ENCODE measurements at regions not wholly inside any gene's neighbourhood (a gene's known extent, or its start where the extent isn't known, plus 50 kb on each side); places are given as distances from the start of the nearest gene placed in this dataset.

GRCh38 chr4:108342325-108342970 is 173.7 kb upstream of the LEF1 start:
- no peak for DNase-seq (ENCODE audit: insufficient read length, low spot score)
- no peak for TF ChIP-seq POLR2AphosphoS5 (IDR thresholded peaks at IDR 0.05; ENCODE audit: low read depth, low read length)
- TF ChIP-seq TAF1 (IDR thresholded peaks at IDR 0.05; ENCODE audit: low read depth, low read length) = no peak
- no peak for TF ChIP-seq POLR2A (IDR thresholded peaks at IDR 0.05; ENCODE audit: low read depth, low read length)
- TF ChIP-seq PAX5 (IDR thresholded peaks at IDR 0.05; ENCODE audit: insufficient read depth, low read length, severe bottlenecking) = no peak
- TF ChIP-seq POU2F2 (IDR thresholded peaks at IDR 0.05; ENCODE audit: low read depth, low read length) = no peak
- TF ChIP-seq SPI1 (IDR thresholded peaks at IDR 0.05; ENCODE audit: low read depth, low read length) = no peak
- no peak for FAIRE-seq

GRCh38 chr4:108337923-108338322 is 169.2 kb upstream of the LEF1 start:
- DNase-seq (ENCODE audit: insufficient read length, low spot score) (no peak), FAIRE-seq (no peak)
- TF ChIP-seq POLR2A (IDR thresholded peaks at IDR 0.05; ENCODE audit: low read depth, low read length) (no peak), POLR2AphosphoS5 (IDR thresholded peaks at IDR 0.05; ENCODE audit: low read depth, low read length) (no peak), PAX5 (IDR thresholded peaks at IDR 0.05; ENCODE audit: insufficient read depth, low read length, severe bottlenecking) (no peak), TAF1 (IDR thresholded peaks at IDR 0.05; ENCODE audit: low read depth, low read length) (no peak), SPI1 (IDR thresholded peaks at IDR 0.05; ENCODE audit: low read depth, low read length) (no peak), POU2F2 (IDR thresholded peaks at IDR 0.05; ENCODE audit: low read depth, low read length) (no peak)

GRCh38 chr4:108336076-108336475 is 167.3 kb upstream of the LEF1 start:
- DNase-seq (ENCODE audit: insufficient read length, low spot score) (no peak), FAIRE-seq (no peak)
- TF ChIP-seq POLR2A (IDR thresholded peaks at IDR 0.05; ENCODE audit: low read depth, low read length) (no peak), POLR2AphosphoS5 (IDR thresholded peaks at IDR 0.05; ENCODE audit: low read depth, low read length) (no peak), PAX5 (IDR thresholded peaks at IDR 0.05; ENCODE audit: insufficient read depth, low read length, severe bottlenecking) (no peak), SPI1 (IDR thresholded peaks at IDR 0.05; ENCODE audit: low read depth, low read length) (no peak), POU2F2 (IDR thresholded peaks at IDR 0.05; ENCODE audit: low read depth, low read length) (no peak), TAF1 (IDR thresholded peaks at IDR 0.05; ENCODE audit: low read depth, low read length) (no peak)

- no peak for FAIRE-seq
- no peak for TF ChIP-seq SPI1 (IDR thresholded peaks at IDR 0.05; ENCODE audit: low read depth, low read length)
- no peak for TF ChIP-seq PAX5 (IDR thresholded peaks at IDR 0.05; ENCODE audit: insufficient read depth, low read length, severe bottlenecking)
- no peak for TF ChIP-seq TAF1 (IDR thresholded peaks at IDR 0.05; ENCODE audit: low read depth, low read length)
- no peak for TF ChIP-seq POLR2A (IDR thresholded peaks at IDR 0.05; ENCODE audit: low read depth, low read length)
- TF ChIP-seq POU2F2 (IDR thresholded peaks at IDR 0.05; ENCODE audit: low read depth, low read length) = no peak
- TF ChIP-seq POLR2AphosphoS5 (IDR thresholded peaks at IDR 0.05; ENCODE audit: low read depth, low read length) = no peak
Measured at GRCh38 chr4:108335081-108335480, 166.3 kb upstream of the LEF1 start.

DNA sequence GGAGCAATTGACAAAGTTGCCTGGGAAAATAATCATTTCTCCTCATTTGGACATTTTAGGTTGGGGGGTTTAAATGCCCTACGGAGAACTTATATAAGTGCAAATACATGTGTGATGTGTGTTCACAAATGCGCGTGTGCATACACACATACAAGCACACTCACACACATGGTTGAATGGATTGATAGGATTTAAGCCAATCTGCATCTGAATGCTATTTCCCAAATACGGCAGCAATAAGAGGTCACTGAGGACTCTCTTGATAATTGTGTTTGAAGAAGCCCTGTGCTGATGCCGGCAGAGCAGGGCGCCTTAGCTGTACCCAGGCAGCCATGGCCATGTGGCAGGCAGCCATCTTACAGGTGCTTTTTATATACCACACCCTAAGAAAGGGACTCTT is 165.3 kb upstream of the LEF1 start:
- no peak for TF ChIP-seq TAF1 (IDR thresholded peaks at IDR 0.05; ENCODE audit: low read depth, low read length)
- no peak for TF ChIP-seq SPI1 (IDR thresholded peaks at IDR 0.05; ENCODE audit: low read depth, low read length)
- TF ChIP-seq POU2F2 (IDR thresholded peaks at IDR 0.05; ENCODE audit: low read depth, low read length) = no peak
- no peak for TF ChIP-seq PAX5 (IDR thresholded peaks at IDR 0.05; ENCODE audit: insufficient read depth, low read length, severe bottlenecking)
- no peak for TF ChIP-seq POLR2AphosphoS5 (IDR thresholded peaks at IDR 0.05; ENCODE audit: low read depth, low read length)
- no peak for TF ChIP-seq POLR2A (IDR thresholded peaks at IDR 0.05; ENCODE audit: low read depth, low read length)
- FAIRE-seq (no peak), DNase-seq (ENCODE audit: insufficient read length, low spot score) (no peak)

More at GRCh38 chr4:108335081-108335480, 166.3 kb upstream of the LEF1 start:
- no peak for DNase-seq (ENCODE audit: insufficient read length, low spot score)

DNA sequence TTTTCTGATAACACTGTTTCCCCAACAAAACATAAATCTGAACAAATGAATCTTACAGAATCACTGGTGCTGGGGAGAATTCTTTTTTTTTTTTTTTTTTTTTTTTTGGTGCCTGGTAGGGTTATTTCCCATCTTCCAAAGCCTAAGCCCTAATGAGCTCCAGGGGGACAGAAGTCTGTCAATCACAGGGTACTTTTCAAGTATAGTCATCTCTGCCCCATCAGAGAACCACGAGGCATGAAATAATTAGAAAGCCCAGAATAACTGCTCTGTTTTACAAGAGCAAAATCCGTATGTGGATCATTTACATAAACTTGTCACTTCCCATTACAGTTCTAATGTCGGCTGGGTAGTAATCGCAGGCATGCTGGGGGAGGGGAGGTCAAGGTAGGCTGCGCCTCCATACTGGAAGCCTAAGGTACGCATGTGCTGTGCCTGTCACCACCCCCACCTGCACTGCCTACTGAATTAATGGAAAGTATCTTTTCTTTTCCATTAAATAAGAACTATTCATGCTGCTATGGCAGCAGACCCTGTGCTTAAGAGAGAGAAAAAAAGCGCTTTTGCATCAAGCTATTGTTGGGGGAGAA is 164.7 kb upstream of the LEF1 start:
- no peak for TF ChIP-seq PAX5 (IDR thresholded peaks at IDR 0.05; ENCODE audit: insufficient read depth, low read length, severe bottlenecking)
- TF ChIP-seq POLR2AphosphoS5 (IDR thresholded peaks at IDR 0.05; ENCODE audit: low read depth, low read length) = no peak
- no peak for TF ChIP-seq TAF1 (IDR thresholded peaks at IDR 0.05; ENCODE audit: low read depth, low read length)
- DNase-seq (ENCODE audit: insufficient read length, low spot score) (no peak), FAIRE-seq (no peak)

GRCh38 chr4:108331905-108332632 is 163.3 kb upstream of the LEF1 start:
- TF ChIP-seq PAX5 (IDR thresholded peaks at IDR 0.05; ENCODE audit: insufficient read depth, low read length, severe bottlenecking) (no peak), POU2F2 (IDR thresholded peaks at IDR 0.05; ENCODE audit: low read depth, low read length) (no peak), TAF1 (IDR thresholded peaks at IDR 0.05; ENCODE audit: low read depth, low read length) (no peak), POLR2AphosphoS5 (IDR thresholded peaks at IDR 0.05; ENCODE audit: low read depth, low read length) (no peak), SPI1 (IDR thresholded peaks at IDR 0.05; ENCODE audit: low read depth, low read length) (no peak), POLR2A (IDR thresholded peaks at IDR 0.05; ENCODE audit: low read depth, low read length) (no peak)
- no peak for FAIRE-seq
- no peak for DNase-seq (ENCODE audit: insufficient read length, low spot score)

DNA sequence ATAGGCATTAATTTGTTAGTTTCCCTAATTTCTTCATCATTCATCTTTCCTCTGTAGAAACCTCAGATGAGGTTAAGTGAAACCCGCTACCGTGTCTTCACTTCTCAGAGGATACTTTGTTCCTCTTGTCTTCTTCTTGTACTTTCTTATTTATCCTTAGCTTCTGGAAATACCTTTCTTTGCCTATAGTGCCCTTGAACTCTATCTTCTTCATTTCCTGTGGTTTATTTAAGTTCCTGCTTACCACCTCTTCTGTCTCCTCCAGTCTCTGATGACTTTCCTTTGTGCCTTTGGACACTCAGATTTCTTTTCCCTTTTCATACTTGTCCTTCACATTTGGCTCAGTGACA is 159.6 kb upstream of the LEF1 start:
- no peak for DNase-seq (ENCODE audit: insufficient read length, low spot score)
- TF ChIP-seq POLR2A (IDR thresholded peaks at IDR 0.05; ENCODE audit: low read depth, low read length) (no peak), POU2F2 (IDR thresholded peaks at IDR 0.05; ENCODE audit: low read depth, low read length) (no peak), PAX5 (IDR thresholded peaks at IDR 0.05; ENCODE audit: insufficient read depth, low read length, severe bottlenecking) (no peak), POLR2AphosphoS5 (IDR thresholded peaks at IDR 0.05; ENCODE audit: low read depth, low read length) (no peak), SPI1 (IDR thresholded peaks at IDR 0.05; ENCODE audit: low read depth, low read length) (no peak), TAF1 (IDR thresholded peaks at IDR 0.05; ENCODE audit: low read depth, low read length) (no peak)
- FAIRE-seq = no peak

- DNase-seq (ENCODE audit: insufficient read length, low spot score) = no peak
- TF ChIP-seq POU2F2 (IDR thresholded peaks at IDR 0.05; ENCODE audit: low read depth, low read length) = no peak
- no peak for TF ChIP-seq TAF1 (IDR thresholded peaks at IDR 0.05; ENCODE audit: low read depth, low read length)
- TF ChIP-seq SPI1 (IDR thresholded peaks at IDR 0.05; ENCODE audit: low read depth, low read length) = no peak
- no peak for TF ChIP-seq POLR2AphosphoS5 (IDR thresholded peaks at IDR 0.05; ENCODE audit: low read depth, low read length)
- no peak for TF ChIP-seq PAX5 (IDR thresholded peaks at IDR 0.05; ENCODE audit: insufficient read depth, low read length, severe bottlenecking)
- no peak for TF ChIP-seq POLR2A (IDR thresholded peaks at IDR 0.05; ENCODE audit: low read depth, low read length)
- FAIRE-seq = no peak
Measured at GRCh38 chr4:108327642-108328382, 159.1 kb upstream of the LEF1 start.

All from GM12891 (cell line).